DMS153 treated with DMSO at 0.1 percent for 48 hours (cell line): ENCODE measurements at regions not wholly inside any gene's neighbourhood (a gene's known extent, or its start where the extent isn't known, plus 50 kb on each side); places are given as distances from the start of the nearest gene placed in this dataset.

Source experiments
- DNase-seq: peaks from one replicate; lab custom pipeline; 2025; ENCODE audit not compliant: unreplicated experiment; lab: John Stamatoyannopoulos, UW

GRCh38 chr1:235011599-235012435, 116.8 kb downstream of the TOMM20 start:
- DNase-seq, result peak; percentile 4

GRCh38 chr1:235011064-235011598, 117.5 kb downstream of the TOMM20 start:
- no peak for DNase-seq

- no peak for DNase-seq
Observed at GRCh38 chr1:235009561-235010306, 118.9 kb downstream of the TOMM20 start.

GRCh38 chr1:235009074-235009473, 119.6 kb downstream of the TOMM20 start:
- no peak for DNase-seq

GRCh38 chr1:235008239-235008638, 120.4 kb downstream of the TOMM20 start:
- DNase-seq, result no peak

- no peak for DNase-seq
Observed at GRCh38 chr1:235006816-235007215, 121.8 kb downstream of the TOMM20 start.

GRCh38 chr1:235006132-235006721, 122.4 kb downstream of the TOMM20 start:
- no peak for DNase-seq

GRCh38 chr1:235004840-235005391, 123.7 kb downstream of the TOMM20 start:
- no peak for DNase-seq

GRCh38 chr1:235004276-235004675, 124.4 kb downstream of the TOMM20 start:
- DNase-seq, result no peak

GRCh38 chr1:235002706-235003300, 125.8 kb downstream of the TOMM20 start:
- no peak for DNase-seq

- DNase-seq, result no peak
Observed at GRCh38 chr1:234999513-234999940, 129.1 kb downstream of the TOMM20 start.

- no peak for DNase-seq
Observed at GRCh38 chr1:234997896-234998741, 130.5 kb downstream of the TOMM20 start.

- peak; percentile 15 for DNase-seq
Observed at GRCh38 chr1:234997201-234997895, 131.3 kb downstream of the TOMM20 start.

GRCh38 chr1:234996245-234996757, 132.3 kb downstream of the TOMM20 start:
- DNase-seq, result no peak

GRCh38 chr1:234994436-234995295, 134.0 kb downstream of the TOMM20 start:
- DNase-seq, result no peak

- DNase-seq, result no peak
Observed at GRCh38 chr1:234992065-234992464, 136.6 kb downstream of the TOMM20 start.

GRCh38 chr1:234990874-234991801, 137.5 kb downstream of the TOMM20 start:
- no peak for DNase-seq
